HEK293 (cell line): ENCODE measurements at regions not wholly inside any gene's neighbourhood (a gene's known extent, or its start where the extent isn't known, plus 50 kb on each side); places are given as distances from the start of the nearest gene placed in this dataset.
"Not testable (repeated sequence)": the region's sequence is repeated elsewhere in the genome, so short reads cannot be mapped to it uniquely, and the experiment has no call there.

Source experiments
- CTCF ChIA-PET: fragments of 350-600 bp; formaldehyde crosslinking; extraction: SDS; loops from one replicate; lab custom pipeline; 2021; ENCODE audit warnings: antibody characterized with exemption; lab: Yijun Ruan, JAX
- POLR2A ChIA-PET: fragments of 300-600 bp; formaldehyde crosslinking; extraction: SDS; loops from one replicate; lab custom pipeline; 2020; ENCODE audit warnings: antibody characterized with exemption, inconsistent platforms; lab: Yijun Ruan, JAX
- H3K27ac ChIP-seq: fragments of 200-500 bp; sonication (Bioruptor generic); 2 replicates; pipeline ENCODE4 v1.5.1; 2014; ENCODE audit warnings: low read depth, low read length, control low read depth, inconsistent platforms; ENCODE audit errors: extremely low read depth
- H3K36me3 ChIP-seq, 2 experiments: fragments of 200-500 bp in 1 of 2; sonication (Bioruptor generic) in 1 of 2; 1 replicate in 1 of 2; 2 replicates in 1 of 2; pipeline ENCODE4 v1.5.1; 2014 to 2017; ENCODE audit warnings: inconsistent platforms in 2 of 2, low read length in 2 of 2; ENCODE audit not compliant: control insufficient read depth in 2 of 2, insufficient read depth in 1 of 2
- H3K4me1 ChIP-seq: fragments of 200-500 bp; sonication (Bioruptor generic); 2 replicates; pipeline ENCODE4 v1.5.1; 2014; ENCODE audit warnings: mild to moderate bottlenecking, low read length, inconsistent platforms; ENCODE audit not compliant: control insufficient read depth, insufficient read depth
- H3K4me3 ChIP-seq: 2 replicates; pipeline ENCODE4 v1.5.1; 2011; ENCODE audit warnings: low read depth, mild to moderate bottlenecking, control low read depth, low read length, moderate library complexity
- H3K9me3 ChIP-seq: fragments of 200-500 bp; sonication (Bioruptor generic); 2 replicates; pipeline ENCODE4 v1.5.1; 2014; ENCODE audit warnings: low read depth, low read length, inconsistent platforms; ENCODE audit not compliant: control insufficient read depth, insufficient read depth
- GLI2 ChIP-seq: fragments of 450-650 bp; formaldehyde crosslinking; IDR thresholded peaks from 2 replicates; pipeline ENCODE4; 2017; ENCODE audit warnings: missing biosample characterization, missing genetic modification characterization, low read depth, borderline replicate concordance
- KLF16 ChIP-seq: fragments of 450-650 bp; formaldehyde crosslinking; IDR thresholded peaks from 2 replicates; pipeline ENCODE4 v1.5.1; 2017; ENCODE audit warnings: missing biosample characterization, missing genetic modification characterization
- PRDM1 ChIP-seq: fragments of 450-650 bp; formaldehyde crosslinking; IDR thresholded peaks from 2 replicates; pipeline ENCODE4; 2016; ENCODE audit warnings: missing biosample characterization, missing genetic modification characterization
- RBAK ChIP-seq: fragments of 450-650 bp; formaldehyde crosslinking; IDR thresholded peaks from 2 replicates; pipeline ENCODE4 v1.5.1; 2016; ENCODE audit warnings: missing biosample characterization, missing genetic modification characterization
- REPIN1 ChIP-seq: fragments of 450-650 bp; formaldehyde crosslinking; IDR thresholded peaks from 2 replicates; pipeline ENCODE4 v1.5.1; 2017; ENCODE audit warnings: missing biosample characterization, missing genetic modification characterization, low read depth
- ZBTB17 ChIP-seq: fragments of 450-650 bp; formaldehyde crosslinking; IDR thresholded peaks from 2 replicates; pipeline ENCODE4 v1.5.1; 2016; ENCODE audit warnings: missing biosample characterization, missing genetic modification characterization
- ZEB2 ChIP-seq: fragments of 450-650 bp; formaldehyde crosslinking; IDR thresholded peaks from 2 replicates; pipeline ENCODE4 v1.5.1; 2016; ENCODE audit warnings: missing biosample characterization, missing genetic modification characterization
- ZFHX2 ChIP-seq: fragments of 450-650 bp; formaldehyde crosslinking; conservative IDR thresholded peaks from 2 replicates; pipeline ENCODE4 v1.5.1; 2016; ENCODE audit warnings: missing biosample characterization, missing genetic modification characterization
- ZFP41 ChIP-seq: fragments of 450-650 bp; formaldehyde crosslinking; IDR thresholded peaks from 2 replicates; pipeline ENCODE4 v1.5.1; 2016; ENCODE audit warnings: missing biosample characterization, missing genetic modification characterization, borderline replicate concordance
- ZNF10 ChIP-seq: fragments of 450-650 bp; formaldehyde crosslinking; IDR thresholded peaks from 2 replicates; pipeline ENCODE4 v1.5.1; 2017; ENCODE audit warnings: missing biosample characterization, missing genetic modification characterization
- ZNF132 ChIP-seq: fragments of 450-650 bp; formaldehyde crosslinking; IDR thresholded peaks from 2 replicates; pipeline ENCODE4 v1.5.1; 2017; ENCODE audit warnings: missing biosample characterization, missing genetic modification characterization, borderline replicate concordance
- ZNF146 ChIP-seq: fragments of 450-650 bp; formaldehyde crosslinking; IDR thresholded peaks from 2 replicates; pipeline ENCODE4 v1.5.1; 2016; ENCODE audit warnings: missing biosample characterization, missing genetic modification characterization
- ZNF169 ChIP-seq: fragments of 450-650 bp; formaldehyde crosslinking; IDR thresholded peaks from 2 replicates; pipeline ENCODE4 v1.5.1; 2016; ENCODE audit warnings: missing biosample characterization, missing genetic modification characterization
- ZNF19 ChIP-seq: fragments of 450-650 bp; formaldehyde crosslinking; IDR thresholded peaks from 2 replicates; pipeline ENCODE4; 2016; ENCODE audit warnings: missing biosample characterization, missing genetic modification characterization, low read depth
- ZNF211 ChIP-seq: fragments of 450-650 bp; formaldehyde crosslinking; IDR thresholded peaks from 2 replicates; pipeline ENCODE4 v1.5.1; 2016; ENCODE audit warnings: low read depth, missing biosample characterization, missing genetic modification characterization
- ZNF221 ChIP-seq: fragments of 450-650 bp; formaldehyde crosslinking; IDR thresholded peaks from 2 replicates; pipeline ENCODE4 v1.5.1; 2017; ENCODE audit warnings: missing biosample characterization, missing genetic modification characterization, borderline replicate concordance
- ZNF341 ChIP-seq: fragments of 450-650 bp; formaldehyde crosslinking; IDR thresholded peaks from 2 replicates; pipeline ENCODE4; 2016; ENCODE audit warnings: low read depth, missing biosample characterization, missing genetic modification characterization
- ZNF394 ChIP-seq: fragments of 450-650 bp; formaldehyde crosslinking; IDR thresholded peaks from 2 replicates; pipeline ENCODE4 v1.5.1; 2016; ENCODE audit warnings: missing biosample characterization, missing genetic modification characterization, mild to moderate bottlenecking, moderate library complexity, borderline replicate concordance
- ZNF404 ChIP-seq: fragments of 450-650 bp; formaldehyde crosslinking; IDR thresholded peaks from 2 replicates; pipeline ENCODE4 v1.5.1; 2017; ENCODE audit warnings: missing biosample characterization, missing genetic modification characterization
- ZNF600 ChIP-seq: fragments of 450-650 bp; formaldehyde crosslinking; IDR thresholded peaks from 2 replicates; pipeline ENCODE4 v1.5.1; 2016; ENCODE audit warnings: missing biosample characterization, missing genetic modification characterization
- ZNF677 ChIP-seq: fragments of 450-650 bp; IDR thresholded peaks from 2 replicates; pipeline ENCODE4 v1.5.0; 2018; ENCODE audit warnings: missing biosample characterization, mild to moderate bottlenecking, missing genetic modification characterization, moderate library complexity
- TF ChIP-seq, protein P1 (sequence below): fragments of 450-650 bp; formaldehyde crosslinking; IDR thresholded peaks from 2 replicates; pipeline ENCODE4 v1.5.1; 2016; ENCODE audit warnings: missing biosample characterization, missing genetic modification characterization
- TF ChIP-seq, protein P2 (sequence below): fragments of 450-650 bp; formaldehyde crosslinking; optimal IDR thresholded peaks from 2 replicates; pipeline ENCODE3; 2016; ENCODE audit warnings: missing biosample characterization, mild to moderate bottlenecking, missing genetic modification characterization
- TF ChIP-seq, protein P3 (sequence below): IDR thresholded peaks from 2 replicates; pipeline ENCODE4 v1.6.1; 2011; ENCODE audit warnings: mild to moderate bottlenecking, low read depth, low read length, borderline replicate concordance
- TF ChIP-seq, protein P4 (sequence below): fragments of 450-650 bp; formaldehyde crosslinking; IDR thresholded peaks from 2 replicates; pipeline ENCODE4 v1.5.1; 2016; ENCODE audit warnings: missing biosample characterization, missing genetic modification characterization

DNA sequence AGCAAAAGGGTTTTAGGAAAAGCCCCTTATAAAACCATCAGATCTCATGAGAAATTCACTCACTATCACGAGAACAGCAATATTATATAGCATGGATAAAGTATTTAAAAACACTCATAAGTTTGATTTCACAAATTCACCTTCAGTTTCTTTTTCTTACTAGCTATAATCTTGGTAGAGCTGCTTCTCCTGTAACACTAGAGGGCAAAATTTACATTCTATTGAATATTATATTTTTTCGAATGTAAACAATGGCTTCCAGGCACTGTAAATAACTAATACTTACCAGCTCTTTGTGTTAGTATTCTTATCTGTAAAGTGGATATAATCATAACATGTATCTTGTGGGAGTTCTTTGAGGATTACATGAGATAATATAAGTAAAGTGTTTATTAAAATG, 259.6 kb downstream of the CCER1 start:
- no peaks in the 10 kb centered on the region for H3K36me3 ChIP-seq
- H3K4me3 ChIP-seq: no peak overlapping the region
- CTCF ChIA-PET: interaction anchor here (0.6 kb wide), 2 partner anchors 168 to 394 kb away, joined by 3 to 5 read pairs; no protein-coding TSS in a partner anchor
- H3K9me3 ChIP-seq: no peaks in the 10 kb centered on the region
- H3K4me1 ChIP-seq: no peaks in the 10 kb centered on the region
- no peak for TF ChIP-seq ZNF10 (tag by site-specific recombination)
- TF ChIP-seq GLI2: no peak
- TF ChIP-seq ZNF394: no peak
- no peak for TF ChIP-seq ZNF221 (tag by site-specific recombination)
- TF ChIP-seq RBAK (tag by site-specific recombination): no peak
- no peak for TF ChIP-seq ZNF211 (tag by site-specific recombination)
- no peak for TF ChIP-seq ZFP41 (tag by site-specific recombination)
- TF ChIP-seq ZNF132 (tag by site-specific recombination): no peak
- TF ChIP-seq ZNF169 (tag by site-specific recombination): no peak
- no peak for TF ChIP-seq ZNF19
- TF ChIP-seq, protein P1, sequence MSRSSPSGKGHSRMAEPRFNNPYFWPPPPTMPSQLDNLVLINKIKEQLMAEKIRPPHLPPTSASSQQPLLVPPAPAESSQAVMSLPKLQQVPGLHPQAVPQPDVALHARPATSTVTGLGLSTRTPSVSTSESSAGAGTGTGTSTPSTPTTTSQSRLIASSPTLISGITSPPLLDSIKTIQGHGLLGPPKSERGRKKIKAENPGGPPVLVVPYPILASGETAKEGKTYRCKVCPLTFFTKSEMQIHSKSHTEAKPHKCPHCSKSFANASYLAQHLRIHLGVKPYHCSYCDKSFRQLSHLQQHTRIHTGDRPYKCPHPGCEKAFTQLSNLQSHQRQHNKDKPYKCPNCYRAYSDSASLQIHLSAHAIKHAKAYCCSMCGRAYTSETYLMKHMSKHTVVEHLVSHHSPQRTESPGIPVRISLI (tag by site-specific recombination): no peak
- TF ChIP-seq ZFHX2: no peak
- no peak for TF ChIP-seq ZNF404
- no peak for TF ChIP-seq PRDM1 (tag by site-specific recombination)
- no peak for TF ChIP-seq ZEB2 (tag by site-specific recombination)
- TF ChIP-seq ZBTB17: no peak
- TF ChIP-seq, protein P2, sequence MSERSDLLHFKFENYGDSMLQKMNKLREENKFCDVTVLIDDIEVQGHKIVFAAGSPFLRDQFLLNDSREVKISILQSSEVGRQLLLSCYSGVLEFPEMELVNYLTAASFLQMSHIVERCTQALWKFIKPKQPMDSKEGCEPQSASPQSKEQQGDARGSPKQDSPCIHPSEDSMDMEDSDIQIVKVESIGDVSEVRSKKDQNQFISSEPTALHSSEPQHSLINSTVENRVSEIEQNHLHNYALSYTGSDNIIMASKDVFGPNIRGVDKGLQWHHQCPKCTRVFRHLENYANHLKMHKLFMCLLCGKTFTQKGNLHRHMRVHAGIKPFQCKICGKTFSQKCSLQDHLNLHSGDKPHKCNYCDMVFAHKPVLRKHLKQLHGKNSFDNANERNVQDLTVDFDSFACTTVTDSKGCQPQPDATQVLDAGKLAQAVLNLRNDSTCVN (tag by site-specific recombination): no peak
- no peak for TF ChIP-seq REPIN1
- no peak for TF ChIP-seq ZNF677 (tag by site-specific recombination)
- H3K27ac ChIP-seq: no peak overlapping the region
- POLR2A ChIA-PET: no interaction called here

DNA sequence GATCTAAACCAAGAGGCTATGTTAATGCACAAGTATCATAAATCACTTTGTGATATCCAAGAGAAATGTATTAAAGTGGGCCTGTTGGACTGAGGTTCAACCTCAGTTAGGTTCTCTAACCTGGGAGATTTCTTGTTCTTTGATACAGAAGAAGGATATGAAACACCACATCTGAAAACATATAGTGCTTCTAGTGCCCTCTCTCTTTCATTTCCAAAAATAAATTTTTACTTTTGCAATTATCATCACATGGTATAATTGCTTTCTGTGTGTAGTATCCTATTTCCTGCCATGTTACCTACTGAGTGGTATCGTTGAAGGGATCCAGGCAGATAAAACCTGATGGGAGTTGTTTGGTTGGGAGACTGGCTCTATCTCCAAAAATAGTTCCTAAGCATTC, 264.9 kb downstream of the CCER1 start:
- POLR2A ChIA-PET: no interaction called here
- H3K36me3 ChIP-seq: no peaks in the 10 kb centered on the region
- H3K27ac ChIP-seq: no peak overlapping the region
- no peak for TF ChIP-seq ZNF341 (tag by site-specific recombination)
- TF ChIP-seq KLF16 (tag by site-specific recombination): no peak
- TF ChIP-seq, protein P3, sequence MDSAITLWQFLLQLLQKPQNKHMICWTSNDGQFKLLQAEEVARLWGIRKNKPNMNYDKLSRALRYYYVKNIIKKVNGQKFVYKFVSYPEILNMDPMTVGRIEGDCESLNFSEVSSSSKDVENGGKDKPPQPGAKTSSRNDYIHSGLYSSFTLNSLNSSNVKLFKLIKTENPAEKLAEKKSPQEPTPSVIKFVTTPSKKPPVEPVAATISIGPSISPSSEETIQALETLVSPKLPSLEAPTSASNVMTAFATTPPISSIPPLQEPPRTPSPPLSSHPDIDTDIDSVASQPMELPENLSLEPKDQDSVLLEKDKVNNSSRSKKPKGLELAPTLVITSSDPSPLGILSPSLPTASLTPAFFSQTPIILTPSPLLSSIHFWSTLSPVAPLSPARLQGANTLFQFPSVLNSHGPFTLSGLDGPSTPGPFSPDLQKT: no peak
- no peak for TF ChIP-seq ZNF146 (tag by site-specific recombination)
- no peak for TF ChIP-seq ZNF600 (tag by site-specific recombination)
- TF ChIP-seq, protein P4, sequence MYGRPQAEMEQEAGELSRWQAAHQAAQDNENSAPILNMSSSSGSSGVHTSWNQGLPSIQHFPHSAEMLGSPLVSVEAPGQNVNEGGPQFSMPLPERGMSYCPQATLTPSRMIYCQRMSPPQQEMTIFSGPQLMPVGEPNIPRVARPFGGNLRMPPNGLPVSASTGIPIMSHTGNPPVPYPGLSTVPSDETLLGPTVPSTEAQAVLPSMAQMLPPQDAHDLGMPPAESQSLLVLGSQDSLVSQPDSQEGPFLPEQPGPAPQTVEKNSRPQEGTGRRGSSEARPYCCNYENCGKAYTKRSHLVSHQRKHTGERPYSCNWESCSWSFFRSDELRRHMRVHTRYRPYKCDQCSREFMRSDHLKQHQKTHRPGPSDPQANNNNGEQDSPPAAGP (tag by site-specific recombination): no peak
- TF ChIP-seq, all 188 proteins: peak for 0
- Histone ChIP-seq H3K4me3 (no peak overlapping the region), H3K4me1 (no peaks in the 10 kb centered on the region), H3K9me3 (no peaks in the 10 kb centered on the region)
- CTCF ChIA-PET: no interaction called here

DNA sequence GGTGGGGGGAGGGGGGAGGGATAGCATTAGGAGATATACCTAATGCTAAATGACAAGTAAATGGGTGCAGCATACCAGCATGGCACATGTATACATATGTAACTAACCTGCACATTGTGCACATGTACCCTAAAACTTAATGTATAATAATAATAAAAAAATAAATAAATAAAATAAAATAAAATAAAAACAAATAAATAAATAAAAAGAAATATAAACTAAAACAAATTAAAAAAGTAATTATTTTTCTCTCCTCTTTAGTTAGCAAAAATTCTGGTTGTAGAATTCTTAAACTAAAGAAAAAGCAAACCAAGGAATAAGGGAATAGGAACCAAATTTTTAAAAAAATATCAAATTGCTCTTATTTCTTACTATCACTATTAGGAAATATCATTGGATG, 267.3 kb downstream of the CCER1 start:
- H3K4me3 ChIP-seq, H3K4me1 ChIP-seq, H3K27ac ChIP-seq, H3K36me3 ChIP-seq, CTCF ChIA-PET, POLR2A ChIA-PET, H3K9me3 ChIP-seq: not testable (repeated sequence)
